Activated T-helper 1 cell treated with anti-CD3 and anti-CD28 coated beads, Interleukin-12 subunit alpha, Interleukin-12 subunit beta, Interleukin-2, Interleukin-4 antibody, amounts not matched to agents 30 ng/mL and 10 ng/mL and 1 ng/mL, durations not matched to agents 14 hours and 24 hours and 36 hours (primary cell): ENCODE measurements at regions not wholly inside any gene's neighbourhood (a gene's known extent, or its start where the extent isn't known, plus 50 kb on each side); places are given as distances from the start of the nearest gene placed in this dataset.
A peak's percentile ranks its signal among the peaks of the same experiment; 100 is the strongest.

Experiments used
- DNase-seq: peaks from one replicate; pipeline ENCODE4 v3.0.0; 2021; ENCODE audit warnings: low spot score
- H3K27ac Mint-ChIP-seq: one replicate; pipeline ENCODE4 v1.8.0; 2021; ENCODE audit warnings: mild to moderate bottlenecking, mixed read lengths
- H3K27me3 Mint-ChIP-seq: one replicate; pipeline ENCODE4 v1.8.0; 2022; ENCODE audit warnings: mild to moderate bottlenecking, moderate library complexity, mixed read lengths; ENCODE audit not compliant: insufficient read depth
- H3K36me3 Mint-ChIP-seq: one replicate; pipeline ENCODE4 v1.8.0; 2021; ENCODE audit warnings: low read depth, mixed read lengths
- H3K4me1 Mint-ChIP-seq: one replicate; pipeline ENCODE4 v1.8.0; 2021; ENCODE audit warnings: low read depth, mixed read lengths
- H3K4me3 Mint-ChIP-seq: one replicate; pipeline ENCODE4 v1.8.0; 2021; ENCODE audit warnings: mild to moderate bottlenecking, moderate library complexity, mixed read lengths
- H3K9me3 Mint-ChIP-seq: one replicate; pipeline ENCODE4 v1.8.0; 2021; ENCODE audit warnings: mixed read lengths
- intact Hi-C: fragments of 100-400 bp; cut with micrococcal nuclease; formaldehyde crosslinking; loops from one replicate; pipeline ENCODE4 v1.15.1; 2024

DNA sequence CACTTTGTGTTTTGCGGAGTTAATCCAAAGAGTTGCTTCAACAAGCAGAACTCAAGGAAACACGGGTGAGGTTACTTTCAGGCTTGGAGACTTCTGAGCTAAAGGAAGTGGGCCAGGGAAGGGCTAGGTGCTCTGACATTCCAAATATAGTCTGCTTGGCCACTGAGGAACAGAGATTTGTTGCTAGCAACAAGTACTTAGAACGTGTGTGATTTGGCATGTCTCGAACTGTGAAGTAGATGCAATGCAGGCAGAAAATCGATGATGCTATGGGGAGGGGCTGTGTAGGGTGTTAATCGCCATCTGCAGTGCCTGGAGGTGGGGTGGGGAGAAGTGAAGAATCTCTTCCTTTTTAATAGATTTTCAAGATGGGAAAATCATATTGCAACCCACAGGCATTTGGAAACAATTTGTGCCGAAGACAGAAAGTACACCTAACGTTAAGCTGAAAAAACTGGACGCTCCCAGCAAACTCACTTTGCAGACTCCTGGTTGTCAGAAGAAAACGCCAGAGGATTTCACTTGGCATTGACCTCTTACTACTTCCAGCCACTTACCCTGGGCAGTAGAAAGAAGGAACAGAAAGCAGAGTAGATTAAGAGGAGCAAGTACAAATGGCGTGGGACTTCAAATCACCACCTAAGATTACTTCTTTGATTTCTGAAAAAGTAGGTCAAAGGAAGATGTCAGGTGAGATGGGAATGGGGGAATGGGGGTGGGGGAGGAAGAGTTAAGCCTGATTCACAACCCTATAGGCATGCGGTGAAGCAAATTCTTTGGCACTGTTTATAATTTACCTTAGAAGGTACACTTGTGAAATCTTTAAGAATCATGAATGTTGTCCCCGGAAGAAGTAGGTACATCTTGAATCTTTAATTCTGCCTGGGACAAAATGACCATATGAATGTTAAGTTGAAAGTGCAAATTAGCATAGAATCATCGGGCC lies 314.1 kb downstream of the CD83 start:
- no peaks in the 10 kb centered on the region for H3K36me3 Mint-ChIP-seq
- H3K4me1 Mint-ChIP-seq: no peaks in the 10 kb centered on the region
- no peak for DNase-seq
- H3K4me3 Mint-ChIP-seq: no peak overlapping the region
- no peaks in the 10 kb centered on the region for H3K9me3 Mint-ChIP-seq
- H3K27me3 Mint-ChIP-seq: peaks cover 1% of the 10 kb centered on the region
- intact Hi-C loops: no loop called here
- H3K27ac Mint-ChIP-seq: no peak overlapping the region

DNA sequence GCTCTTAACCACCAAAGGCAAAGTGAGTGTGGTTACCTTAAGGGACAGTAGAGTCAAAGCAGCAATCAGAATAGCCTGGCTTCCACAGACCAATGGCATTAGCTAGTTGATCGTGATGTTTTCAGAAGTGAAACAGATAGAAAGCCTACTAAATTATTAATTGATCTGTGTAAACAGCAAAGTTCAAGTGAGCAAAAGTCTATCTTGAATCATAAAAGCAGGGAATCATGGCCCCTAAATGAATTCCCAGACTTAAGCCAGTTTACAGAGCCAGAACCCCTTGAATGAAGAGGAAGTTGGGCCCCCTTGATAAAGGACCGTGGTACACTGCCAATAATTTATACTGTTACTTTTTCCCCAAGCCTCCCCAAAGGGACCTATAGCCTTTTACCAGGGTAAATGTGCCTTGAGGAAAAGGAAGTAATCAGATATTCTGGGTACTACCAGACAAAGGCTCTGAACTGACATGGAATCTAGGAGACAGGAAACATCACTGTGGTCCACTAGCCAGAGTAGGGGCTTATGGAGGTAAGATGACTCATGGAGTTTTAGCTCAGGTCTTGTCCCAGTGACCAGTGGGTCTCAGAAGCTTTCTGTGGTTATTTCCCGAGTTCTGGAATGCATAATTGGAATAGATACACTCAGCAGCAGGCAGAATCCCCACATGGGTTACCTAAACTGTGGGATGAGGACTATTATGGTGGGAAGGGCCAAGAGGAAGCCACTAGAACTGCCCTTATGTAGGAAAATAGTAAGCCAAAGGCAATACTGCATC lies 317.5 kb downstream of the CD83 start:
- H3K9me3 Mint-ChIP-seq: no peaks in the 10 kb centered on the region
- DNase-seq: no peak
- no peaks in the 10 kb centered on the region for H3K4me1 Mint-ChIP-seq
- H3K4me3 Mint-ChIP-seq: no peak overlapping the region
- intact Hi-C loops: no loop called here
- peaks cover 1% of the 10 kb centered on the region for H3K27me3 Mint-ChIP-seq
- no peaks in the 10 kb centered on the region for H3K36me3 Mint-ChIP-seq
- no peak overlapping the region for H3K27ac Mint-ChIP-seq

DNA sequence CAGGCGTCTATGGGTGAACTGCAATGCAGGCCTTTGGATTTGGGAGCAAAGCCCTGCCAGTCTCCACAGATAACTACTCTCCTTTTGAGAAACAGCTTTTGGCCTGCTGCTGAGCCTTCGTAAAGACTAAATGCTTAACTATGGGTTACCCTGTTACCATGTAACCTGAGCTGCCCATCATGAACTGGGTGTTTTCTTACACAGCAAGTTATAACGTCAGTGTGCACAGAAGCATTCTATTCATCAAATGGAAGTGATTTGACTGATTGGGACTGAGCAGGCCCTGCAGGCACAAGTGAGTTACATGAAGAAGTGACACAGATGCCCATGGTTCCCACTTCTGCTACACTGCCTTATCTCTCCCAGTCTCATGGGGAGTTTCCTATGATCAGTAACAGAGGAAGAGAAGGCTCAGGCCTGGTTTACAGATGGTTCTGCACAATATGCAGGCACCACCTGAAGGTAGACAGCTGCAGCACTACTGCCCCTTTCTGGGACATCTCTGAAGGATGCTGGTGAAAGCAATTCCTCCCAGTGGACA lies 319.1 kb downstream of the CD83 start:
- Mint-ChIP-seq H3K9me3 (no peaks in the 10 kb centered on the region), H3K4me1 (no peaks in the 10 kb centered on the region), H3K27me3 (peaks cover 1% of the 10 kb centered on the region), H3K4me3 (no peak overlapping the region), H3K27ac (no peak overlapping the region), H3K36me3 (no peaks in the 10 kb centered on the region)
- DNase-seq: no peak
- intact Hi-C loops: no loop called here

DNA sequence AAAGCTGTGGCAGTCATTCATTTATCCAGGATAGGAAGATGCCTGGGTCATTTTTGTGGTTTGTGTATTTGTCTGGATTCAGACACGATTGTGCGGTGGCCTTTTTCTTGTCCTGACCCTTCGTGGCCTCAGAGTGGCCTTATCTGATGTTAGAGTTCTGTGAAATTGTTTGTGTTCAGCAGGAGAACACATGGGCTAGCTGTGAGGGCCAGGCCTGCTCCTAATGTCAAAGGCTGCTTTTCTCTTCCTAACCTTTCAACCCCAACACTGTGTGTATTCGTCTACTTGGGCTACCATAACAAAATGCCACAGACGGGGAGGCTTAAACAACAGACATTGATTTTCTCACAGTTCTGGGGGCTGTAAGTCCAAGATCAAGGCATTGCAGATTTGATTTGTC lies 321.8 kb downstream of the CD83 start:
- Mint-ChIP-seq H3K4me3 (no peak overlapping the region), H3K27me3 (peaks cover 2% of the 10 kb centered on the region), H3K4me1 (no peaks in the 10 kb centered on the region), H3K9me3 (no peaks in the 10 kb centered on the region), H3K27ac (no peak overlapping the region), H3K36me3 (no peaks in the 10 kb centered on the region)
- intact Hi-C loops: no loop called here
- no peak for DNase-seq

DNA sequence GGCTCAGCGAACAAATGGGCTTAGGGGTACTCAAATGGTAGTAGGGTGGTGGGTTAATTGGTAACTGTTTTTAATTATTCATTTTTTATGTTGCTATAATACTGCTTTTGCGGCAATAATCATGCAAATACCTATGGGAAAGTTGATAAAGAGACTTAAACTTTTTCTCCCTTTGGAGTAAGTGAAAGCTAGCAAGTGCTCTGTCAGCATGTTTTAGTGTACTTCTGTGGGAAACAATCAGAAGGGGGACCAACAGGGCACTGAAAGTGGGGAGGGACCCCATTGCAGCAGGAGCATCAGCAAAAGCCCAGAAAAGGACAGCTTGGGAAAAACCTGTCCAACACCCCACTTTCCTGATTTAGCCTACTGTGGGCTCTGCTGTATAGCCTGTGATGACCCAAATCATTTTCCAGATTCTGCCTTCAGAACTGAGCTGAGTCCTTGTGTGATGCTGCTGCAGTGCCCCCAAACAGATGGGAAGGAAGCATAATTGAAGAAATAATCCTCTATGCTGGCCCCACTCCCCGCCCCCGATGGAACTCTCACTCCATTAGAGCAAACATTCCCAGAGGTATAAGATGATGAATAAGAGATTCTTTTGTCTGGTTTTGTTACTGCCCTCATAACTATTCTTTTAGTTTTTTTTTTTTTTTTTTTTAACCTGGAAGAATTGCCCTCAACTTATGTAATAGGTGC lies 322.8 kb downstream of the CD83 start:
- no peaks in the 10 kb centered on the region for H3K4me1 Mint-ChIP-seq
- no peak overlapping the region for H3K27ac Mint-ChIP-seq
- no peak for DNase-seq
- H3K9me3 Mint-ChIP-seq: no peaks in the 10 kb centered on the region
- H3K36me3 Mint-ChIP-seq: no peaks in the 10 kb centered on the region
- H3K4me3 Mint-ChIP-seq: no peak overlapping the region
- intact Hi-C loops: no loop called here
- peaks cover 2% of the 10 kb centered on the region for H3K27me3 Mint-ChIP-seq

DNA sequence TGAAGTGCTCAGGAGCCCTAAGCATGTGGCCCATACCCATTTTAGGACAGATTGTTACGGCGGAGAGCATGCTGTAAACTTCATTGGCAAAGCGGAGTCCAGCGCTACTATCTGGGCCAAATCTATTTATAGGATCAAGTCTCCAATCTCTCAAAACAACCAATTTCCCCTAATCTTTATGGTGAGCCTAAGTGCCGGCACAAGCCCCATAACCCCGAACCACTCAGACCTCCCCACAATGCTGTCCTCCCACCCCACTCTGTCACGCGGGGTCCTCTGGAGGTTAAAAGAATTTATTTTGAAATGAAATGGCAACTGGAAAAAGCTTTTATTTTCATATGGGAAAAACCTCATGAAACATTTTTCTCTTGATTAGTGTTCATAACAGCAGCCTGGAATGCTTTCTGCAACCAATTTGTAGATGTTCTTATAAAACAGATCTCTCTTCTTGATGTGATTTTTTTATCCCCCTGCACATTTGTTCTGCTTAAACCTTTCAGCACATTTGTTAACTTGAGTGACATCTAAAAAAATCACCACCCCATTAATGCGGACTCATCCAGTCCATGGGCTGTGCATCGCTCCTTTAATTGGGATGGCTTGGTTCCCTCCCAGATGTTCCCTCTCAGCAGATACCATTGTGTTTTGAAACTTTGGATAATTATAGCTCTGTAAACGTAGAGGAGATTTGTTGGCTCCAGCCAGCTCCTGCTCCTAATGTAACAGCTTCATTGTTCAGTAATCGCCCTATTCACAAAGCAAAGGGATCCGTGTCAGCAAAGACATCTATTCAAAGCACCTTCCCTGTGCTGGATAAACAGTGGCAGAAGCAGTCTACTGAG lies 323.6 kb downstream of the CD83 start:
- no peaks in the 10 kb centered on the region for H3K4me1 Mint-ChIP-seq
- no peak for DNase-seq
- intact Hi-C loops: no loop called here
- H3K9me3 Mint-ChIP-seq: no peaks in the 10 kb centered on the region
- no peaks in the 10 kb centered on the region for H3K36me3 Mint-ChIP-seq
- H3K27ac Mint-ChIP-seq: no peak overlapping the region
- H3K27me3 Mint-ChIP-seq: peaks cover 2% of the 10 kb centered on the region
- H3K4me3 Mint-ChIP-seq: no peak overlapping the region

DNA sequence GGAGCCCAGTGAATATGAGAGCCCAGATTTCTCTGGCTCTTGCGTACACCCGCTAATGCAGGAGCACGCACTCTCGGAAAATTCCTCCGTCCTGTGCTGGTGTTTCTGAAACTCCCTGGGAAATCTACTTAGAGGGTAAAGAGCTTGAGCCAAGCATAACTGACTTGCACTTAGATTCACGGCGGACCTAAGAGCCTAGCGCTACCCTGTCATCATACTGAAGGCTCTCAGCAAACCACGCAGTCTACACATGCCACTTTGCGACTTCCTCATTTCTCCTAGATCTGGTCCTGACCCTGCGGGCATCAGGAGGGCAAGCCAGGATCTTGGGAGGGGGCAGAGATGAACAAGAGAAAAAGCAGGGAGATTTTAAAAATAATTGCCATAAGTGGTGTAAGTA lies 324.7 kb downstream of the CD83 start:
- H3K27ac Mint-ChIP-seq: no peak overlapping the region
- H3K36me3 Mint-ChIP-seq: no peaks in the 10 kb centered on the region
- H3K4me1 Mint-ChIP-seq: peaks cover 2% of the 10 kb centered on the region
- no peak for DNase-seq
- H3K9me3 Mint-ChIP-seq: no peaks in the 10 kb centered on the region
- H3K27me3 Mint-ChIP-seq: peaks cover 2% of the 10 kb centered on the region
- intact Hi-C loops: no loop called here
- H3K4me3 Mint-ChIP-seq: no peak overlapping the region

DNA sequence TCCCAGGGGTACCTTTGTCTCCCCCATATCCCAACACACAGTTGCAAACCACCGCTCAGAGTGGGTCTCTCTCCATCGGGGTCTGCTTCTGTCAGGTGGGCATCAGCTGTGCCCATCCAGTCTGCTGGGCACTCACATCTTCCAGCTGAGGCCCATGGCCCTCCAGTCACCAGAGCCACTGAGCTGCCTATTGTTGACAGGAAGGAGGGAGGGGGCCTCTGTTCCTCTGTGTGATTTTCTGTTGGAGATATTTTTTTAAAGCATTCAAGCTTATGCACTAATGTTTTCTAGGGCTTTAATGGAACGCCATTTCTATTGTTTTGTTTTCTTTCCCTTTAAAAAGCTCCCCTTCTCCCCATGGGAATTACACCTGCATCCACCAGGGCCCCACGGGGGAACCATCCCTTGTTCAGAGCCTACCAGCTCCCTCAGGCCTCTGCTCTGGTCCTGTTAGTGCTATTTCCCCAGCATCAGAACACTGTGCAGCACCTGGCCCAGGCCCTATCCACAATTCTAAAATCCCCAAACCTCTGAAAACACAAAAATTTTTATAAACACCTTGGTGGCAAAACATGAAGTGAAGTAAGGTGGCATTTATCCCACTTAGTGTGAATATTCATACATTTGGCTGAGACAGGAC lies 326.2 kb downstream of the CD83 start:
- peaks cover 13% of the 10 kb centered on the region for H3K9me3 Mint-ChIP-seq
- peaks cover 1% of the 10 kb centered on the region for H3K36me3 Mint-ChIP-seq
- no peak for DNase-seq
- H3K27me3 Mint-ChIP-seq: peaks cover 2% of the 10 kb centered on the region
- peaks cover 16% of the 10 kb centered on the region for H3K4me1 Mint-ChIP-seq
- intact Hi-C loops: no loop called here
- no peak overlapping the region for H3K4me3 Mint-ChIP-seq
- H3K27ac Mint-ChIP-seq: no peak overlapping the region

- H3K27ac Mint-ChIP-seq: no peak overlapping the region
Measured at GRCh38 chr6:14444295-14444972, 326.9 kb downstream of the CD83 start.

DNA sequence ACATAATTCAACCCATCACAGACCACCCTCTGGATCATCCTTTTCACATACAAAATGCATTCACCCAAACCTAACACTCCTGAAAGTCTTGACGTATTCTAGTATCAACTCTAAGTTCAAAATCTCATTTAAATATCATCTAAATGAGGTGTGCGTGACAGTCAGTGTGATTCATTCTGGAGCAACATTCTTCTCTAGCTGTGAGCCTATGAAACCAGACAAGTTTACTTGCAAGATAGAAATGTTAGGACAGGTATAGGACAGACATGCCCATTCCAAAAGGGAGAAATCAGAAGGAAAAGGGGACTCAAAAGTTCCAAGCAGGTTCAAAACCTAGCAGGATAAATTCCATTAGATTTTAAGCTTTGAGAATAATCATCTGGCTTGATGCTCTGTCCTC lies 329.7 kb downstream of the CD83 start:
- no peak overlapping the region for H3K4me3 Mint-ChIP-seq

More at GRCh38 chr6:14444295-14444972, 326.9 kb downstream of the CD83 start:
- peaks cover 23% of the 10 kb centered on the region for H3K4me1 Mint-ChIP-seq
- intact Hi-C loops: no loop called here
- H3K9me3 Mint-ChIP-seq: peaks cover 14% of the 10 kb centered on the region
- no peak overlapping the region for H3K4me3 Mint-ChIP-seq
- DNase-seq: no peak
- H3K27me3 Mint-ChIP-seq: peaks cover 2% of the 10 kb centered on the region
- H3K36me3 Mint-ChIP-seq: peaks cover 2% of the 10 kb centered on the region

GRCh38 chr6:14448246-14448645 lies 330.7 kb downstream of the CD83 start:
- peaks cover 14% of the 10 kb centered on the region for H3K9me3 Mint-ChIP-seq
- intact Hi-C loops: loop anchor here (2.0 kb wide), 2 partner anchors 65 to 853 kb away; no protein-coding TSS in a partner anchor

More for the DNA sequence above, 329.7 kb downstream of the CD83 start:
- Mint-ChIP-seq H3K4me1 (peaks cover 48% of the 10 kb centered on the region), H3K36me3 (peaks cover 2% of the 10 kb centered on the region), H3K9me3 (peaks cover 14% of the 10 kb centered on the region), H3K27ac (no peak overlapping the region), H3K27me3 (peaks cover 4% of the 10 kb centered on the region)
- DNase-seq: no peak
- intact Hi-C loops: no loop called here

More at GRCh38 chr6:14448246-14448645, 330.7 kb downstream of the CD83 start:
- no peak for DNase-seq
- peaks cover 4% of the 10 kb centered on the region for H3K36me3 Mint-ChIP-seq
- peaks cover 2% of the 10 kb centered on the region for H3K27me3 Mint-ChIP-seq
- no peak overlapping the region for H3K4me3 Mint-ChIP-seq
- H3K27ac Mint-ChIP-seq: peak overlapping the region; percentile 27
- peaks cover 58% of the 10 kb centered on the region for H3K4me1 Mint-ChIP-seq
